Adrenal gland (tissue), 9 donors: ENCODE measurements at regions not wholly inside any gene's neighbourhood (a gene's known extent, or its start where the extent isn't known, plus 50 kb on each side); places are given as distances from the start of the nearest gene placed in this dataset.

ENCODE experiments used
- DNase-seq, 7 donors: peaks; one replicate each; pipeline ENCODE4 v3.0.0-alpha.2; 2019 to 2020
- H3K27ac ChIP-seq, 5 donors: fragments of 200-600 bp; sonication (generic) in 4 of 5; 1 replicate in 3 of 5; 2 replicates in 2 of 5; pipeline versions ENCODE4 v1.5.1 to v1.8.0; 2016 to 2020; ENCODE audit warnings: mild to moderate bottlenecking in 1 of 5
- H3K27me3 ChIP-seq: fragments of 200-600 bp; 2 replicates; pipeline ENCODE4 v1.8.0; 2021
- H3K36me3 ChIP-seq, 2 donors: fragments of 200-600 bp; replicated peaks in 1 of 2; 1 replicate in 1 of 2; 2 replicates in 1 of 2; pipeline versions ENCODE4 v1.5.1 to v1.8.0; 2018 to 2022
- H3K4me1 ChIP-seq, 2 donors: fragments of 200-600 bp; replicated peaks in 1 of 2; 1 replicate in 1 of 2; 2 replicates in 1 of 2; pipeline versions ENCODE4 v1.5.1 to v1.8.0; 2018 to 2021
- H3K4me3 ChIP-seq, 4 donors: fragments of 200-600 bp; sonication (generic) in 3 of 4; one replicate each; pipeline ENCODE4 v1.5.1; 2016 to 2018
- H3K9me3 ChIP-seq, 3 donors: fragments of 200-600 bp; sonication (generic) in 1 of 3; replicated peaks in 1 of 3; 1 replicate in 2 of 3; 2 replicates in 1 of 3; pipeline versions ENCODE4 v1.5.1 to v1.8.0; 2016 to 2021
- CTCF ChIP-seq, 6 experiments: fragments of 450-650 bp in 4 of 6; fragments of 200-600 bp in 2 of 6; sonication (generic) in 1 of 6; IDR thresholded peaks; 1 replicate in 5 of 6; 2 replicates in 1 of 6; pipeline versions ENCODE4 v1.5.1 to v1.8.0; 2016 to 2021; ENCODE audit warnings: antibody characterized with exemption in 6 of 6, mild to moderate bottlenecking in 2 of 6, moderate library complexity in 1 of 6
- POLR2A ChIP-seq, 2 donors: fragments of 450-650 bp; IDR thresholded peaks; one replicate each; pipeline ENCODE4 v1.6.1; 2017; ENCODE audit warnings: antibody characterized with exemption in 2 of 2, mild to moderate bottlenecking in 2 of 2, moderate library complexity in 1 of 2
- WGBS, 4 donors: extraction: QIAGEN DNeasy Blood & Tissue Kit in 2 of 4; methylation state at CpG; one replicate each; pipeline versions ENCODE4 v1.1.5 to v1.1.7; 2013 to 2017; 5-methylcytosine and 5-hydroxymethylcytosine counted together
- intact Hi-C, 2 donors: fragments of 100-400 bp; cut with DNase I; formaldehyde crosslinking; loops; one replicate each; pipeline versions ENCODE4 v1.14.1 to v1.15.0; 2022 to 2023
- donor health status: healthy with polysubstance abuse.
- donor health status: Bipolar disorder and iron deficiency.
- donor health status: DM: yes; HTN: yes; CAD: no.
- donor health status: DM: no; HTN: no; CAD: no.
- donor health status: DM: no; HTN: no; CAD: no.

- peak in 1 of 7 donors; percentile 33 for DNase-seq
- Histone ChIP-seq H3K36me3 (no peaks in the 10 kb centered on the region), H3K4me3 (no peak overlapping the region), H3K9me3 (no peaks in the 10 kb centered on the region), H3K27ac (no peak overlapping the region), H3K4me1 (no peaks in the 10 kb centered on the region), H3K27me3 (no peaks in the 10 kb centered on the region)
- intact Hi-C loops: no loop called here
- TF ChIP-seq CTCF (IDR thresholded peaks at IDR 0.05): no peak
- no peak for TF ChIP-seq POLR2A (IDR thresholded peaks at IDR 0.05)
- 80 to 89% (median 82%) methylated on average over 11 of the region's 11 CpGs for WGBS, 4 donors
These were observed 83.2 kb upstream of the WASF3 start for GRCh38 chr13:26474286-26474685.

- Histone ChIP-seq H3K27ac (peak overlapping the region in 2 of 5 donors; percentile 8 to 27), H3K4me3 (no peak overlapping the region), H3K27me3 (no peaks in the 10 kb centered on the region), H3K4me1 (no peaks in the 10 kb centered on the region), H3K9me3 (no peaks in the 10 kb centered on the region), H3K36me3 (no peaks in the 10 kb centered on the region)
- TF ChIP-seq CTCF (IDR thresholded peaks at IDR 0.05) (no peak), POLR2A (IDR thresholded peaks at IDR 0.05) (no peak)
- intact Hi-C loops: no loop called here
- DNase-seq: peak in 1 of 7 donors; percentile 43
- 59 to 76% (median 70%) methylated on average over 8 to 15 of the region's 15 CpGs for WGBS, 4 donors
These were observed 82.0 kb upstream of the WASF3 start for GRCh38 chr13:26475176-26476110.

- whole genome bisulfite sequencing, 4 donors: 4 to 14% (median 11%) methylated on average over 5 to 20 of the region's 20 CpGs; no CpG with 5 or more reads in 1 of the 4 donors
- no peak for TF ChIP-seq POLR2A (IDR thresholded peaks at IDR 0.05)
- TF ChIP-seq CTCF (IDR thresholded peaks at IDR 0.05): no peak
- DNase-seq: peak in 4 of 7 donors; percentile 21 to 61 (median 33)
- intact Hi-C loops: no loop called here
- H3K4me1 ChIP-seq: no peaks in the 10 kb centered on the region
- no peaks in the 10 kb centered on the region for H3K9me3 ChIP-seq
- no peak overlapping the region for H3K4me3 ChIP-seq
- peak overlapping the region in 2 of 5 donors; percentile 8 to 27 for H3K27ac ChIP-seq
- H3K27me3 ChIP-seq: no peaks in the 10 kb centered on the region
- no peaks in the 10 kb centered on the region for H3K36me3 ChIP-seq
These were observed 81.2 kb upstream of the WASF3 start for GRCh38 chr13:26476111-26476781.

- TF ChIP-seq POLR2A (IDR thresholded peaks at IDR 0.05) (no peak), CTCF (IDR thresholded peaks at IDR 0.05) (no peak)
- Histone ChIP-seq H3K4me1 (no peaks in the 10 kb centered on the region), H3K9me3 (no peaks in the 10 kb centered on the region), H3K27me3 (no peaks in the 10 kb centered on the region), H3K36me3 (no peaks in the 10 kb centered on the region), H3K4me3 (no peak overlapping the region), H3K27ac (peak overlapping the region in 1 of 5 donors; percentile 8)
- WGBS, 4 donors: 42 to 63% (median 46%) methylated on average over 1 to 3 of the region's 3 CpGs; no CpG with 5 or more reads in 1 of the 4 donors
- DNase-seq: no peak
- intact Hi-C loops: no loop called here
These were observed 80.7 kb upstream of the WASF3 start for GRCh38 chr13:26476782-26477142.
